K562 (cell line): ENCODE measurements at regions not wholly inside any gene's neighbourhood (a gene's known extent, or its start where the extent isn't known, plus 50 kb on each side); places are given as distances from the start of the nearest gene placed in this dataset.
A peak's percentile ranks its signal among the peaks of the same experiment; 100 is the strongest.

ENCODE experiments used
- ATAC-seq: fragments of 200-7000 bp; cut with Tn5 transposase; 3 replicates; pipeline ENCODE4 v1.9.1; 2020; ENCODE audit warnings: moderate library complexity
- BruUV-seq: library from RNA; stranded (reverse); fragments of 400-500 nt; replicated peaks from 2 replicates; lab custom pipeline; 2021; lab: Mats Ljungman, UMichigan
- CTCF ChIA-PET: fragments of 300-600 bp; formaldehyde crosslinking; extraction: SDS; loops from one replicate; lab custom pipeline; 2021; ENCODE audit warnings: low intra/inter-chr PET ratio; lab: Yijun Ruan, JAX
- POLR2A ChIA-PET: fragments of 300-600, 350-650 bp; sonication (Branson Sonifier 250); formaldehyde crosslinking; extraction: SDS; loops from one replicate; lab custom pipeline; 2021; ENCODE audit warnings: antibody characterized with exemption, inconsistent platforms; lab: Yijun Ruan, JAX
- DNase-seq, 4 experiments: peaks; one replicate each; pipeline versions ENCODE4 v3.0.0 to v3.0.0-alpha.2; 2011 to 2018; ENCODE audit warnings: low spot score in 3 of 4, mixed read lengths in 3 of 4; ENCODE audit errors: extremely low read depth in 1 of 4
- FAIRE-seq: peaks from 2 replicates; lab custom pipeline; 2011; peaks lifted over from hg19 to GRCh38; lab: Jason Lieb, UNC
- H2AFZ ChIP-seq: 2 replicates; pipeline ENCODE4 v1.6.0; 2011; ENCODE audit warnings: low read depth, low read length, control low read depth, inconsistent platforms
- H3K27ac ChIP-seq: fragments of 200-600 bp; 3 replicates; pipeline ENCODE4 v1.8.0; 2011; ENCODE audit warnings: low read depth, mild to moderate bottlenecking, control low read depth, inconsistent platforms, low read length, moderate library complexity, mixed read lengths; ENCODE audit errors: extremely low read depth
- H3K27me3 ChIP-seq, 2 experiments: fragments of 300-600 bp in 1 of 2; 2 replicates in 1 of 2; 3 replicates in 1 of 2; pipeline versions ENCODE4 v1.6.0 to v1.8.0; 2011; ENCODE audit warnings: inconsistent platforms in 2 of 2, low read length in 2 of 2, mild to moderate bottlenecking in 1 of 2, mixed read lengths in 1 of 2, moderate library complexity in 1 of 2; ENCODE audit not compliant: control insufficient read depth in 2 of 2, insufficient read depth in 2 of 2
- H3K36me3 ChIP-seq: fragments of 300-600 bp; 3 replicates; pipeline ENCODE4 v1.8.0; 2011; ENCODE audit warnings: mild to moderate bottlenecking, low read length, inconsistent platforms; ENCODE audit not compliant: control insufficient read depth, insufficient read depth
- H3K4me1 ChIP-seq, 2 experiments: fragments of 200-600 bp in 1 of 2; replicated peaks in 1 of 2; 2 replicates in 1 of 2; 3 replicates in 1 of 2; pipeline versions ENCODE4 v1.5.1 to v1.8.0; 2011; ENCODE audit warnings: inconsistent platforms in 2 of 2, low read length in 2 of 2, mild to moderate bottlenecking in 1 of 2, mixed read lengths in 1 of 2, moderate library complexity in 1 of 2; ENCODE audit not compliant: control insufficient read depth in 2 of 2, insufficient read depth in 2 of 2
- H3K4me2 ChIP-seq: 2 replicates; pipeline ENCODE4 v1.6.1; 2011; ENCODE audit warnings: low read length, control low read depth, inconsistent platforms, mixed read lengths; ENCODE audit not compliant: insufficient read depth
- H3K4me3 ChIP-seq: fragments of 200-600 bp; sonication (generic), shearing (Covaris generic); 2 replicates; pipeline ENCODE4 v1.5.1; 2016; ENCODE audit warnings: control low read depth, inconsistent platforms
- H3K79me2 ChIP-seq: fragments of 200-600 bp; 3 replicates; pipeline ENCODE4 v1.8.0; 2011; ENCODE audit warnings: low read length, inconsistent platforms; ENCODE audit not compliant: control insufficient read depth, insufficient read depth
- H3K9ac ChIP-seq, 2 experiments: 2 replicates each; pipeline versions ENCODE4 v1.6.0 to v1.6.1; 2011; ENCODE audit warnings: low read depth in 2 of 2, low read length in 2 of 2, control low read depth in 1 of 2, inconsistent platforms in 1 of 2, mild to moderate bottlenecking in 1 of 2, mixed read lengths in 1 of 2; ENCODE audit not compliant: insufficient read depth in 1 of 2
- H3K9me1 ChIP-seq: one replicate; pipeline ENCODE4 v1.6.0; 2011; ENCODE audit warnings: inconsistent platforms, mild to moderate bottlenecking, low read length, moderate library complexity; ENCODE audit not compliant: control insufficient read depth, insufficient read depth
- H3K9me3 ChIP-seq: replicated peaks from 2 replicates; pipeline ENCODE4 v1.5.1; 2011; ENCODE audit warnings: low read depth, low read length, inconsistent platforms; ENCODE audit not compliant: control insufficient read depth, insufficient read depth
- H4K20me1 ChIP-seq: replicated peaks from 2 replicates; pipeline ENCODE4 v1.6.1; 2011; ENCODE audit warnings: low read length, inconsistent platforms, mixed read lengths; ENCODE audit not compliant: control insufficient read depth, insufficient read depth
- CSDE1 ChIP-seq, 2 experiments: fragments of 450-650 bp; IDR thresholded peaks; 2 replicates each; pipeline ENCODE4 v1.6.1; 2016; ENCODE audit warnings: mild to moderate bottlenecking in 1 of 2
- DNMT1 ChIP-seq: fragments of 450-650 bp; IDR thresholded peaks from 2 replicates; pipeline ENCODE4 v1.6.1; 2016; ENCODE audit warnings: antibody characterized with exemption, mild to moderate bottlenecking
- ETS2 ChIP-seq: IDR thresholded peaks from 2 replicates; pipeline ENCODE4 v1.6.1; 2016; ENCODE audit warnings: borderline replicate concordance, missing genetic modification characterization, mild to moderate bottlenecking, moderate library complexity, missing compliant biosample characterization; ENCODE audit not compliant: poor library complexity, severe bottlenecking
- MAFG ChIP-seq: fragments of 450-650 bp; conservative IDR thresholded peaks from 2 replicates; pipeline ENCODE4 v1.6.1; 2016; ENCODE audit warnings: missing genetic modification characterization, missing compliant biosample characterization
- NR3C1 ChIP-seq: sonication (generic); formaldehyde crosslinking; IDR thresholded peaks from 2 replicates; pipeline ENCODE4 v1.8.1; 2022; ENCODE audit warnings: missing genetic modification reagents
- TBP ChIP-seq: optimal IDR thresholded peaks from 2 replicates; pipeline ENCODE3; 2011; ENCODE audit warnings: low read depth, low read length, improper control_type of control experiment
- THAP7 ChIP-seq: fragments of 250-450 bp; sonication (Bioruptor Pico); IDR thresholded peaks from 2 replicates; pipeline ENCODE4 v1.5.0; 2021
- ZNF316 ChIP-seq: fragments of 450-650 bp; IDR thresholded peaks from 2 replicates; pipeline ENCODE4 v1.6.1; 2016
- whole genome bisulfite sequencing: fragments of 100-300 bp; shearing (Covaris generic); methylation state at CpG from one replicate; pipeline ENCODE4 v1.1.6; 2016; ENCODE audit warnings: low coverage, mixed read lengths; ENCODE audit not compliant: insufficient coverage; ENCODE audit errors: missing lambda C conversion rate; 5-methylcytosine and 5-hydroxymethylcytosine counted together
- in situ Hi-C: fragments of 300-500 bp; cut with MboI; formaldehyde crosslinking; loops from 4 replicates; pipeline ENCODE4 v1.15.0; 2018; ENCODE audit warnings: inconsistent platforms, mixed read lengths
- intact Hi-C: fragments of 100-400 bp; cut with micrococcal nuclease; formaldehyde crosslinking; loops from 2 replicates; pipeline ENCODE4 v1.14.2; 2022

- no peak for TF ChIP-seq TBP
- TF ChIP-seq NR3C1 (CRISPR knock-in tag), result no peak
- no peak for TF ChIP-seq ETS2 (tag)
- no peak for TF ChIP-seq DNMT1
These were observed 1550.8 kb upstream of the PIK3C3 start (continued) for GRCh38 chr18:40404284-40404683.

GRCh38 chr18:40402052-40402451 is 1553.0 kb upstream of the PIK3C3 start:
- Histone ChIP-seq H3K9me3 (no peaks in the 10 kb centered on the region), H2AFZ (no peak overlapping the region), H3K79me2 (no peaks in the 10 kb centered on the region), H4K20me1 (no peaks in the 10 kb centered on the region), H3K36me3 (no peaks in the 10 kb centered on the region), H3K9ac (no peak overlapping the region), H3K4me2 (no peak overlapping the region), H3K4me1 (no peaks in the 10 kb centered on the region), H3K9me1 (no peaks in the 10 kb centered on the region), H3K27me3 (no peaks in the 10 kb centered on the region), H3K4me3 (no peak overlapping the region), H3K27ac (no peak overlapping the region)
- TF ChIP-seq THAP7 (CRISPR knock-in tag) (no peak), ZNF316 (peak; percentile 40; the same call in 1 of the 2 replicates), CSDE1 (IDR thresholded peaks at IDR 0.05) (no peak), MAFG (tag) (0 out of 2 replicates have a peak, but pooled peaks have one; percentile 16)
- no peak for DNase-seq
- ChIA-PET POLR2A (no interaction called here), CTCF (no interaction called here)
- intact Hi-C loops (no loop called here), in situ Hi-C loops (no loop called here)
- ATAC-seq, result no peak
- BruUV-seq, result no TSS peak
- 0% methylated on average over 1 of the region's 1 CpG for WGBS
- FAIRE-seq, result no peak
